HEK293 (cell line): ENCODE measurements at regions not wholly inside any gene's neighbourhood (a gene's known extent, or its start where the extent isn't known, plus 50 kb on each side); places are given as distances from the start of the nearest gene placed in this dataset.
"Not testable (repeated sequence)": the region's sequence is repeated elsewhere in the genome, so short reads cannot be mapped to it uniquely, and the experiment has no call there.

Source experiments
- CTCF ChIA-PET: fragments of 350-600 bp; formaldehyde crosslinking; extraction: SDS; loops from one replicate; lab custom pipeline; 2021; ENCODE audit warnings: antibody characterized with exemption; lab: Yijun Ruan, JAX
- POLR2A ChIA-PET: fragments of 300-600 bp; formaldehyde crosslinking; extraction: SDS; loops from one replicate; lab custom pipeline; 2020; ENCODE audit warnings: antibody characterized with exemption, inconsistent platforms; lab: Yijun Ruan, JAX
- H3K27ac ChIP-seq: fragments of 200-500 bp; sonication (Bioruptor generic); 2 replicates; pipeline ENCODE4 v1.5.1; 2014; ENCODE audit warnings: low read depth, low read length, control low read depth, inconsistent platforms; ENCODE audit errors: extremely low read depth
- H3K36me3 ChIP-seq, 2 experiments: fragments of 200-500 bp in 1 of 2; sonication (Bioruptor generic) in 1 of 2; 1 replicate in 1 of 2; 2 replicates in 1 of 2; pipeline ENCODE4 v1.5.1; 2014 to 2017; ENCODE audit warnings: inconsistent platforms in 2 of 2, low read length in 2 of 2; ENCODE audit not compliant: control insufficient read depth in 2 of 2, insufficient read depth in 1 of 2
- H3K4me1 ChIP-seq: fragments of 200-500 bp; sonication (Bioruptor generic); 2 replicates; pipeline ENCODE4 v1.5.1; 2014; ENCODE audit warnings: mild to moderate bottlenecking, low read length, inconsistent platforms; ENCODE audit not compliant: control insufficient read depth, insufficient read depth
- H3K4me3 ChIP-seq: 2 replicates; pipeline ENCODE4 v1.5.1; 2011; ENCODE audit warnings: low read depth, mild to moderate bottlenecking, control low read depth, low read length, moderate library complexity
- H3K9me3 ChIP-seq: fragments of 200-500 bp; sonication (Bioruptor generic); 2 replicates; pipeline ENCODE4 v1.5.1; 2014; ENCODE audit warnings: low read depth, low read length, inconsistent platforms; ENCODE audit not compliant: control insufficient read depth, insufficient read depth
- ZBTB21 ChIP-seq: fragments of 450-650 bp; formaldehyde crosslinking; IDR thresholded peaks from 2 replicates; pipeline ENCODE4 v1.5.1; 2017; ENCODE audit warnings: missing biosample characterization, missing genetic modification characterization
- ZBTB48 ChIP-seq: fragments of 450-650 bp; formaldehyde crosslinking; IDR thresholded peaks from 2 replicates; pipeline ENCODE4 v1.5.1; 2016; ENCODE audit warnings: missing biosample characterization, missing genetic modification characterization
- ZNF10 ChIP-seq: fragments of 450-650 bp; formaldehyde crosslinking; IDR thresholded peaks from 2 replicates; pipeline ENCODE4 v1.5.1; 2017; ENCODE audit warnings: missing biosample characterization, missing genetic modification characterization
- ZNF148 ChIP-seq: fragments of 450-650 bp; formaldehyde crosslinking; IDR thresholded peaks from 2 replicates; pipeline ENCODE4 v1.5.0; 2017; ENCODE audit warnings: missing biosample characterization, missing genetic modification characterization, borderline replicate concordance
- ZNF184 ChIP-seq: fragments of 450-650 bp; IDR thresholded peaks from 2 replicates; pipeline ENCODE4 v1.5.1; 2018; ENCODE audit warnings: missing biosample characterization, mild to moderate bottlenecking, missing genetic modification characterization
- ZNF202 ChIP-seq: fragments of 450-650 bp; formaldehyde crosslinking; IDR thresholded peaks from 2 replicates; pipeline ENCODE4 v1.5.1; 2016; ENCODE audit warnings: missing biosample characterization, missing genetic modification characterization, borderline replicate concordance
- ZNF214 ChIP-seq: fragments of 450-650 bp; formaldehyde crosslinking; IDR thresholded peaks from 2 replicates; pipeline ENCODE4 v1.5.1; 2017; ENCODE audit warnings: missing biosample characterization, mild to moderate bottlenecking, missing genetic modification characterization, borderline replicate concordance
- ZNF26 ChIP-seq: fragments of 450-650 bp; formaldehyde crosslinking; IDR thresholded peaks from 2 replicates; pipeline ENCODE4 v1.5.1; 2016; ENCODE audit warnings: missing biosample characterization, missing genetic modification characterization
- ZNF501 ChIP-seq: fragments of 450-650 bp; formaldehyde crosslinking; IDR thresholded peaks from 2 replicates; pipeline ENCODE4 v1.5.1; 2016; ENCODE audit warnings: missing biosample characterization, missing genetic modification characterization
- ZNF513 ChIP-seq: fragments of 450-650 bp; IDR thresholded peaks from 2 replicates; pipeline ENCODE4 v1.5.1; 2018; ENCODE audit warnings: missing biosample characterization, missing genetic modification characterization
- ZNF585B ChIP-seq: fragments of 450-650 bp; formaldehyde crosslinking; IDR thresholded peaks from 2 replicates; pipeline ENCODE4 v1.5.1; 2016; ENCODE audit warnings: missing biosample characterization, missing genetic modification characterization
- ZNF645 ChIP-seq: fragments of 450-650 bp; formaldehyde crosslinking; IDR thresholded peaks from 2 replicates; pipeline ENCODE4; 2016; ENCODE audit warnings: missing biosample characterization, missing genetic modification characterization
- ZNF707 ChIP-seq: fragments of 450-650 bp; formaldehyde crosslinking; IDR thresholded peaks from 2 replicates; pipeline ENCODE4 v1.5.1; 2016; ENCODE audit warnings: missing biosample characterization, missing genetic modification characterization
- ZNF791 ChIP-seq: fragments of 450-650 bp; formaldehyde crosslinking; IDR thresholded peaks from 2 replicates; pipeline ENCODE4 v1.5.1; 2016; ENCODE audit warnings: missing biosample characterization, missing genetic modification characterization

- Histone ChIP-seq H3K4me1 (no peaks in the 10 kb centered on the region), H3K9me3 (no peaks in the 10 kb centered on the region), H3K4me3 (no peak overlapping the region), H3K36me3 (no peaks in the 10 kb centered on the region), H3K27ac (no peak overlapping the region)
- TF ChIP-seq ZNF501 (tag by site-specific recombination) (no peak), ZNF585B (tag by site-specific recombination) (no peak), ZNF202 (no peak), ZNF645 (tag by site-specific recombination) (no peak), ZBTB21 (tag by site-specific recombination) (no peak), ZNF184 (no peak), ZNF513 (tag by site-specific recombination) (no peak), ZNF148 (tag by site-specific recombination) (no peak), ZBTB48 (tag by site-specific recombination) (no peak), ZNF10 (tag by site-specific recombination) (no peak), ZNF214 (tag by site-specific recombination) (no peak), ZNF707 (tag by site-specific recombination) (no peak), ZNF791 (tag by site-specific recombination) (no peak), ZNF26 (no peak)
- ChIA-PET POLR2A (no interaction called here), CTCF (interaction anchor here (0.8 kb wide), 1 partner anchor 30 kb away, joined by 3 read pairs; no protein-coding TSS in a partner anchor)
Observed at GRCh38 chr15:44883199-44883877, 73.1 kb upstream of the TERB2 start.

- H3K36me3 ChIP-seq, POLR2A ChIA-PET, H3K4me3 ChIP-seq, H3K4me1 ChIP-seq, H3K9me3 ChIP-seq, H3K27ac ChIP-seq, CTCF ChIA-PET: not testable (repeated sequence)
Observed at GRCh38 chr15:44898890-44899651, 57.4 kb upstream of the TERB2 start.

- H3K27ac ChIP-seq, CTCF ChIA-PET, H3K4me3 ChIP-seq, H3K4me1 ChIP-seq, POLR2A ChIA-PET, H3K9me3 ChIP-seq, H3K36me3 ChIP-seq: not testable (repeated sequence)
Observed at GRCh38 chr15:44899775-44900174, 56.7 kb upstream of the TERB2 start.

GRCh38 chr15:44900796-44901195 lies 55.7 kb upstream of the TERB2 start:
- H3K36me3 ChIP-seq, H3K27ac ChIP-seq, H3K4me3 ChIP-seq, H3K4me1 ChIP-seq, CTCF ChIA-PET, POLR2A ChIA-PET, H3K9me3 ChIP-seq: not testable (repeated sequence)

- H3K36me3 ChIP-seq, H3K4me3 ChIP-seq, H3K4me1 ChIP-seq, H3K9me3 ChIP-seq, H3K27ac ChIP-seq, CTCF ChIA-PET, POLR2A ChIA-PET: not testable (repeated sequence)
Observed at GRCh38 chr15:44903281-44903680, 53.2 kb upstream of the TERB2 start.
